ENCODE measurements at regions not wholly inside any gene's neighbourhood (a gene's known extent, or its start where the extent isn't known, plus 50 kb on each side); places are given as distances from the start of the nearest gene placed in this dataset.

DNA sequence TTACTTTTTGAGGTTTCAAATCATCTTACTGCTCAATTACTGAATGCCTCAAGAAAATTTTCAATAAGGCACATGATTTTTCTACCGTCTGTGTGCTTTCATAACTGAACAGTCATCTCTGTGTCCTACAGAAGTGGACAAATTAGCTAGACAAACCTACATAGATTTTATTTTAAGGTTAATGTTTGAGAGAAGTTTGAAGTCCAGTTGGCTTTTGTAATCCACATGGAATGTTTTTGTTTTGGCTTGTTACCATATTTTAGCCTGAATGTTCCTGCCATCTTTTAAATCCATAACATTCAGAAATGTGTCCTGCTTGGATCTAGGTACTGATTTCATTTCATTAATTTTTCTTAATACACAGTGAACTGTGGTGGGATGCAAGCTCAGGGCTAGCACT lies 730.1 kb downstream of the IGSF11 start:
- no peak for DNase-seq (ENCODE audit: low read depth)
- H3K4me3 ChIP-seq (ENCODE audit: low read depth, low read length), result no peak overlapping the region
- TF ChIP-seq CTCF (conservative IDR thresholded peaks at IDR 0.05; ENCODE audit: low read depth, low read length), result no peak

- no peak for TF ChIP-seq CTCF (conservative IDR thresholded peaks at IDR 0.05; ENCODE audit: low read depth, low read length)
- no peak for DNase-seq (ENCODE audit: low read depth)
- H3K4me3 ChIP-seq (ENCODE audit: low read depth, low read length), result no peak overlapping the region
These were observed 701.9 kb downstream of the IGSF11 start for GRCh38 chr3:118332699-118333098.

DNA sequence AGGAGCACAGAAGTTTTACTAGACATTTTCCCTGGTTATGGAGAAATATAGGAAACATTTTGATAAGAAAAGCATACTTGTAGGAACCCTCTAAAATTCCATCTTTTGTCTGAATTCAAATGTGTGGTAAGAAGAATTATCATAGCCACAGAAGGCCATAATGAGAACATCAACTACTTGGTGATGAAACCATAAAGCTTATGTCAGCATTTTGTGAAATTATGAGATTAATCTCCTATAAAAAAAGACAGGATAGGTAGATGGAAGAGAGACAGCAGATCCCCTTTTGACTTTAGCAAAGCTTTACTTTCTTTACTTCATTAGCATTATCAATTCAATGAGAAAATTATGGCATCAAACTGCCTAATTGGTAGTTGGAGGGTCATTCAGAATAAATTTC lies 697.0 kb downstream of the IGSF11 start:
- DNase-seq (ENCODE audit: low read depth), result no peak
- no peak for TF ChIP-seq CTCF (conservative IDR thresholded peaks at IDR 0.05; ENCODE audit: low read depth, low read length)
- H3K4me3 ChIP-seq (ENCODE audit: low read depth, low read length), result no peak overlapping the region

- no peak overlapping the region for H3K4me3 ChIP-seq (ENCODE audit: low read depth, low read length)
- no peak for DNase-seq (ENCODE audit: low read depth)
These were observed 687.1 kb downstream of the IGSF11 start for GRCh38 chr3:118347396-118348168.

GRCh38 chr3:118348169-118348557 lies 686.5 kb downstream of the IGSF11 start:
- H3K4me3 ChIP-seq (ENCODE audit: low read depth, low read length), result no peak overlapping the region
- no peak for DNase-seq (ENCODE audit: low read depth)
- no peak for TF ChIP-seq CTCF (conservative IDR thresholded peaks at IDR 0.05; ENCODE audit: low read depth, low read length)

More at GRCh38 chr3:118347396-118348168, 687.1 kb downstream of the IGSF11 start:
- TF ChIP-seq CTCF (conservative IDR thresholded peaks at IDR 0.05; ENCODE audit: low read depth, low read length), result no peak

GRCh38 chr3:118354556-118354955 lies 680.1 kb downstream of the IGSF11 start:
- DNase-seq (ENCODE audit: low read depth), result no peak
- no peak for TF ChIP-seq CTCF (conservative IDR thresholded peaks at IDR 0.05; ENCODE audit: low read depth, low read length)
- no peak overlapping the region for H3K4me3 ChIP-seq (ENCODE audit: low read depth, low read length)

DNA sequence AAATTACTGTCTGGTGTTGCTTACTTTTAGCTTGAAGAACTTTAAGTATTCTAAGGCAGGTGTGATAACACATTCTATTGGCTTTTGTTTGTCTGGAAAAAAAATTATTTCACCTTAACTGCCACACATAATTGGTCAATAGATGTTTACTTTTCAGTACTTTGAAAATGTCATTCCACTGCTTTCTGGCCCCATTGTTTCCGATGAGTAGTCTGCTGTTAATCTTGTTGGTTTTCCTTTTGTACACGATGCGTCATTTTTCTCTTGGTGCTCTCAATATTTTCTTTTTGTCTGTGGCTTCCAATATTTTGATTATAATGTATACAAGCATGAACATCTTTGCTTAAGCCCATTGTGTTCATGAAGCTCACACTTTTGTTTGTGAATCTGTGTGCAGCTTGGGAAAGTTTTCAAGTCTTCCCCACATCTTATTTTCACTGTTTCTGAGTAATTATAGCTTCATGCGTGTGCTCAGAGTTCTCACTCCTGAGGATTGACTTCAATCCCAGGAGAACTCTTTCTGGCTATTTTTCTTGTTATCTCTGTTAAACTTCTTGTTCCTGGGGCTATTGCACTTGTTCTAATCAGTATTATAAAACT lies 664.7 kb downstream of the IGSF11 start:
- no peak for DNase-seq (ENCODE audit: low read depth)
- TF ChIP-seq CTCF (conservative IDR thresholded peaks at IDR 0.05; ENCODE audit: low read depth, low read length), result no peak
- no peak overlapping the region for H3K4me3 ChIP-seq (ENCODE audit: low read depth, low read length)

Data from choroid plexus epithelial cell (primary cell).